GM12878 (cell line): ENCODE measurements at regions not wholly inside any gene's neighbourhood (a gene's known extent, or its start where the extent isn't known, plus 50 kb on each side); places are given as distances from the start of the nearest gene placed in this dataset.

Experiments used
- ATAC-seq: fragments of 200-7000 bp; cut with Tn5 transposase; 3 replicates; pipeline ENCODE4 v1.9.1; 2020; ENCODE audit warnings: mild to moderate bottlenecking, moderate library complexity
- BruUV-seq: library from RNA; stranded (reverse); fragments of 400-500 nt; replicated peaks from 2 replicates; lab custom pipeline; 2021; lab: Mats Ljungman, UMichigan
- CTCF ChIA-PET: fragments of 300-600 bp; sonication (Branson Sonifier 250); formaldehyde crosslinking; extraction: SDS; loops from one replicate; lab custom pipeline; 2021; ENCODE audit warnings: inconsistent platforms; lab: Yijun Ruan, JAX
- POLR2A ChIA-PET: fragments of 350-600 bp; formaldehyde crosslinking; extraction: SDS; loops from one replicate; lab custom pipeline; 2021; ENCODE audit warnings: inconsistent platforms; lab: Charles Lee
- RAD21 ChIA-PET: fragments of 300-600 bp; sonication (Branson Sonifier 250); formaldehyde crosslinking; loops from one replicate; lab custom pipeline; 2023; ENCODE audit warnings: antibody characterized with exemption; ENCODE audit not compliant: unreplicated experiment; lab: Charles Lee
- SMC1A ChIA-PET: fragments of 300-600 bp; sonication (Branson Sonifier 250); formaldehyde crosslinking; loops from one replicate; lab custom pipeline; 2023; ENCODE audit not compliant: unreplicated experiment, uncharacterized antibody; lab: Charles Lee
- DNase-seq: peaks from one replicate; pipeline ENCODE4 v3.0.0-alpha.2; 2011; ENCODE audit warnings: low read depth, low spot score
- FAIRE-seq: peaks from 3 replicates; lab custom pipeline; 2011; peaks lifted over from hg19 to GRCh38; lab: Jason Lieb, UNC
- H2AFZ ChIP-seq: 2 replicates; pipeline ENCODE4 v1.6.0; 2011; ENCODE audit warnings: low read depth, low read length, control low read depth; ENCODE audit not compliant: control insufficient read depth
- H3K27ac ChIP-seq: 2 replicates; pipeline ENCODE4 v1.5.1; 2011; ENCODE audit warnings: control low read depth; ENCODE audit not compliant: control insufficient read depth, insufficient read depth
- H3K27me3 ChIP-seq, 2 experiments: replicated peaks in 1 of 2; 2 replicates each; pipeline versions ENCODE4 v1.6.0 to v1.6.1; 2011; ENCODE audit warnings: low read length in 1 of 2; ENCODE audit not compliant: control insufficient read depth in 2 of 2, insufficient read depth in 2 of 2
- H3K36me3 ChIP-seq, 2 experiments: 2 replicates each; pipeline ENCODE4 v1.5.1; 2011; ENCODE audit warnings: low read length in 1 of 2; ENCODE audit not compliant: control insufficient read depth in 2 of 2, insufficient read depth in 2 of 2
- H3K4me1 ChIP-seq: 2 replicates; pipeline ENCODE4 v1.6.1; 2011; ENCODE audit warnings: mild to moderate bottlenecking, low read length, moderate library complexity, mixed read lengths; ENCODE audit not compliant: control insufficient read depth, insufficient read depth
- H3K4me2 ChIP-seq: 2 replicates; pipeline ENCODE4 v1.6.0; 2011; ENCODE audit warnings: control low read depth; ENCODE audit not compliant: control insufficient read depth, insufficient read depth
- H3K4me3 ChIP-seq: fragments of 200-600 bp; sonication (generic); 2 replicates; pipeline ENCODE4 v1.5.1; 2016
- H3K79me2 ChIP-seq: 2 replicates; pipeline ENCODE4 v1.6.0; 2011; ENCODE audit warnings: low read length; ENCODE audit not compliant: control insufficient read depth, insufficient read depth
- H3K9ac ChIP-seq: 2 replicates; pipeline ENCODE4 v1.8.0; 2011; ENCODE audit warnings: low read length, control low read depth, mixed read lengths; ENCODE audit not compliant: control insufficient read depth, insufficient read depth
- H3K9me3 ChIP-seq: replicated peaks from 3 replicates; pipeline ENCODE4 v1.5.1; 2011; ENCODE audit warnings: mild to moderate bottlenecking, low read length; ENCODE audit not compliant: control insufficient read depth, insufficient read depth
- H4K20me1 ChIP-seq: 2 replicates; pipeline ENCODE4 v1.6.0; 2011; ENCODE audit not compliant: control insufficient read depth, insufficient read depth
- BRCA1 ChIP-seq: IDR thresholded peaks from 2 replicates; pipeline ENCODE4 v1.6.1; 2011; ENCODE audit warnings: low read depth, low read length, improper control_type of control experiment
- CHD1 ChIP-seq: IDR thresholded peaks from 2 replicates; pipeline ENCODE4 v1.6.1; 2012; ENCODE audit warnings: low read depth, low read length, improper control_type of control experiment
- RAD21 ChIP-seq: IDR thresholded peaks from 2 replicates; pipeline ENCODE4 v1.6.1; 2011; ENCODE audit warnings: mild to moderate bottlenecking, low read depth, low read length, moderate library complexity; ENCODE audit not compliant: insufficient read depth
- RAD51 ChIP-seq: fragments of 450-650 bp; IDR thresholded peaks from 2 replicates; pipeline ENCODE4 v1.6.1; 2016; ENCODE audit warnings: moderate library complexity, mild to moderate bottlenecking, inconsistent platforms
- SP1 ChIP-seq: IDR thresholded peaks from one replicate; pipeline ENCODE4 v1.6.1; 2011; ENCODE audit warnings: low read depth, low read length
- SRF ChIP-seq, 2 experiments: IDR thresholded peaks; 2 replicates each; pipeline ENCODE4 v1.6.1; 2011; ENCODE audit warnings: low read depth in 2 of 2, low read length in 2 of 2, mild to moderate bottlenecking in 1 of 2, moderate library complexity in 1 of 2
- YY1 ChIP-seq: IDR thresholded peaks from 2 replicates; pipeline ENCODE4 v1.6.1; 2011; ENCODE audit warnings: low read depth, mild to moderate bottlenecking, low read length
- ZNF622 ChIP-seq: fragments of 450-650 bp; IDR thresholded peaks from 2 replicates; pipeline ENCODE4 v1.6.1; 2017; ENCODE audit warnings: mild to moderate bottlenecking, inconsistent platforms
- ZZZ3 ChIP-seq: IDR thresholded peaks from 2 replicates; pipeline ENCODE4 v1.6.1; 2011; ENCODE audit warnings: low read depth; ENCODE audit not compliant: control insufficient read depth, insufficient read length
- WGBS: methylation state at CpG from one replicate; pipeline ENCODE4 v1.1.6; 2016; ENCODE audit warnings: low lambda C conversion rate; ENCODE audit not compliant: insufficient replicate concordance, insufficient coverage; ENCODE audit errors: missing lambda C conversion rate; 5-methylcytosine and 5-hydroxymethylcytosine counted together
- in situ Hi-C: fragments of 300-500 bp; cut with MboI; formaldehyde crosslinking; loops from 9 replicates; pipeline ENCODE4 v1.14.3; 2018; ENCODE audit warnings: mixed read lengths
- intact Hi-C: fragments of 100-400 bp; cut with micrococcal nuclease; formaldehyde crosslinking; loops from one replicate; pipeline ENCODE4 v1.14.2; 2022; ENCODE audit not compliant: unreplicated experiment
- TF ChIP-seq, protein P1 (sequence below): IDR thresholded peaks from 2 replicates; pipeline ENCODE4 v1.6.1; 2011; ENCODE audit warnings: low read depth, low read length, improper control_type of control experiment, borderline replicate concordance
- TF ChIP-seq, protein P2 (sequence below): IDR thresholded peaks from 2 replicates; pipeline ENCODE4 v1.6.1; 2012; ENCODE audit warnings: low read depth, low read length, improper control_type of control experiment
- TF ChIP-seq, protein P3 (sequence below): fragments of 450-650 bp; IDR thresholded peaks from 2 replicates; pipeline ENCODE4 v1.6.1; 2018; ENCODE audit warnings: mild to moderate bottlenecking, low read depth, moderate library complexity; ENCODE audit not compliant: partially characterized antibody
- TF ChIP-seq, protein P4 (sequence below): fragments of 450-650 bp; IDR thresholded peaks from 2 replicates; pipeline ENCODE4 v1.6.1; 2017; ENCODE audit warnings: low read depth, mild to moderate bottlenecking, moderate library complexity
- TF ChIP-seq, protein P5 (sequence below): IDR thresholded peaks from 2 replicates; pipeline ENCODE4 v1.6.1; 2011; ENCODE audit warnings: borderline replicate concordance, low read depth, mild to moderate bottlenecking, moderate library complexity, mixed read lengths, low read length; ENCODE audit not compliant: insufficient read depth; ENCODE audit errors: extremely low read length

DNA sequence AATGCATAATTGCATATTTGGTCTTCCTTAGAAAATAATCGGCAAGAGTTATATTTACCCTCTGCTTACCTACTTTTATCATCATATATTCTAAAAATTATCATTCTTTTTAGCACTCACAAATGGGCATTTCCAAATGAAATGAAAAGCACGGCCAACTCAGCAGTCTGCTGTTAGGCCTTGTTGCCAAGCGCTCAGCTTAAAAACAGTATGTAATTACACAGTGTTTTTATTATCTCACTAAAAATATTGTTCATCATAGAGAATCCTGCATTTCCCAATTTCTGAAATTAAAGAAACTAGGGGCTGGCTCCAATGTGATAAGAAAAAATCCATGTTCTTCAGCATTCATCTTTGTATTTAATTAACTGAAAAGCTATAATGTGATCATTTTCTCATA is 391.7 kb upstream of the ADARB2 start:
- FAIRE-seq = no peak
- TF ChIP-seq YY1 = no peak
- TF ChIP-seq, protein P1, sequence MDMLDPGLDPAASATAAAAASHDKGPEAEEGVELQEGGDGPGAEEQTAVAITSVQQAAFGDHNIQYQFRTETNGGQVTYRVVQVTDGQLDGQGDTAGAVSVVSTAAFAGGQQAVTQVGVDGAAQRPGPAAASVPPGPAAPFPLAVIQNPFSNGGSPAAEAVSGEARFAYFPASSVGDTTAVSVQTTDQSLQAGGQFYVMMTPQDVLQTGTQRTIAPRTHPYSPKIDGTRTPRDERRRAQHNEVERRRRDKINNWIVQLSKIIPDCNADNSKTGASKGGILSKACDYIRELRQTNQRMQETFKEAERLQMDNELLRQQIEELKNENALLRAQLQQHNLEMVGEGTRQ = no peak
- TF ChIP-seq RAD51 = no peak
- TF ChIP-seq SP1 = no peak
- TF ChIP-seq, protein P2, sequence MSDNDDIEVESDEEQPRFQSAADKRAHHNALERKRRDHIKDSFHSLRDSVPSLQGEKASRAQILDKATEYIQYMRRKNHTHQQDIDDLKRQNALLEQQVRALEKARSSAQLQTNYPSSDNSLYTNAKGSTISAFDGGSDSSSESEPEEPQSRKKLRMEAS = no peak
- TF ChIP-seq, protein P3, sequence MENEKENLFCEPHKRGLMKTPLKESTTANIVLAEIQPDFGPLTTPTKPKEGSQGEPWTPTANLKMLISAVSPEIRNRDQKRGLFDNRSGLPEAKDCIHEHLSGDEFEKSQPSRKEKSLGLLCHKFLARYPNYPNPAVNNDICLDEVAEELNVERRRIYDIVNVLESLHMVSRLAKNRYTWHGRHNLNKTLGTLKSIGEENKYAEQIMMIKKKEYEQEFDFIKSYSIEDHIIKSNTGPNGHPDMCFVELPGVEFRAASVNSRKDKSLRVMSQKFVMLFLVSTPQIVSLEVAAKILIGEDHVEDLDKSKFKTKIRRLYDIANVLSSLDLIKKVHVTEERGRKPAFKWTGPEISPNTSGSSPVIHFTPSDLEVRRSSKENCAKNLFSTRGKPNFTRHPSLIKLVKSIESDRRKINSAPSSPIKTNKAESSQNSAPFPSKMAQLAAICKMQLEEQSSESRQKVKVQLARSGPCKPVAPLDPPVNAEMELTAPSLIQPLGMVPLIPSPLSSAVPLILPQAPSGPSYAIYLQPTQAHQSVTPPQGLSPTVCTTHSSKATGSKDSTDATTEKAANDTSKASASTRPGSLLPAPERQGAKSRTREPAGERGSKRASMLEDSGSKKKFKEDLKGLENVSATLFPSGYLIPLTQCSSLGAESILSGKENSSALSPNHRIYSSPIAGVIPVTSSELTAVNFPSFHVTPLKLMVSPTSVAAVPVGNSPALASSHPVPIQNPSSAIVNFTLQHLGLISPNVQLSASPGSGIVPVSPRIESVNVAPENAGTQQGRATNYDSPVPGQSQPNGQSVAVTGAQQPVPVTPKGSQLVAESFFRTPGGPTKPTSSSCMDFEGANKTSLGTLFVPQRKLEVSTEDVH = no peak
- TF ChIP-seq, protein P4, sequence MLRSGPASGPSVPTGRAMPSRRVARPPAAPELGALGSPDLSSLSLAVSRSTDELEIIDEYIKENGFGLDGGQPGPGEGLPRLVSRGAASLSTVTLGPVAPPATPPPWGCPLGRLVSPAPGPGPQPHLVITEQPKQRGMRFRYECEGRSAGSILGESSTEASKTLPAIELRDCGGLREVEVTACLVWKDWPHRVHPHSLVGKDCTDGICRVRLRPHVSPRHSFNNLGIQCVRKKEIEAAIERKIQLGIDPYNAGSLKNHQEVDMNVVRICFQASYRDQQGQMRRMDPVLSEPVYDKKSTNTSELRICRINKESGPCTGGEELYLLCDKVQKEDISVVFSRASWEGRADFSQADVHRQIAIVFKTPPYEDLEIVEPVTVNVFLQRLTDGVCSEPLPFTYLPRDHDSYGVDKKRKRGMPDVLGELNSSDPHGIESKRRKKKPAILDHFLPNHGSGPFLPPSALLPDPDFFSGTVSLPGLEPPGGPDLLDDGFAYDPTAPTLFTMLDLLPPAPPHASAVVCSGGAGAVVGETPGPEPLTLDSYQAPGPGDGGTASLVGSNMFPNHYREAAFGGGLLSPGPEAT = no peak
- no peak for TF ChIP-seq RAD21
- no peak for TF ChIP-seq BRCA1
- TF ChIP-seq ZZZ3 = no peak
- no peak for TF ChIP-seq ZNF622
- no peak for TF ChIP-seq CHD1
- TF ChIP-seq, protein P5, sequence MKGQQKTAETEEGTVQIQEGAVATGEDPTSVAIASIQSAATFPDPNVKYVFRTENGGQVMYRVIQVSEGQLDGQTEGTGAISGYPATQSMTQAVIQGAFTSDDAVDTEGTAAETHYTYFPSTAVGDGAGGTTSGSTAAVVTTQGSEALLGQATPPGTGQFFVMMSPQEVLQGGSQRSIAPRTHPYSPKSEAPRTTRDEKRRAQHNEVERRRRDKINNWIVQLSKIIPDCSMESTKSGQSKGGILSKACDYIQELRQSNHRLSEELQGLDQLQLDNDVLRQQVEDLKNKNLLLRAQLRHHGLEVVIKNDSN = no peak
- no peak for TF ChIP-seq SRF (IDR thresholded peaks at IDR 0.05; ENCODE audit: low read depth in 2 of 2, low read length in 2 of 2)

More for the DNA sequence above, 391.7 kb upstream of the ADARB2 start:
- Histone ChIP-seq H3K79me2 (no peaks in the 10 kb centered on the region), H4K20me1 (no peaks in the 10 kb centered on the region), H3K27me3 (no peaks in the 10 kb centered on the region), H3K9me3 (no peaks in the 10 kb centered on the region), H3K4me3 (no peak overlapping the region), H3K4me1 (no peaks in the 10 kb centered on the region), H2AFZ (no peak overlapping the region), H3K27ac (no peak overlapping the region), H3K9ac (no peak overlapping the region), H3K4me2 (no peak overlapping the region), H3K36me3 (no peaks in the 10 kb centered on the region)
- POLR2A ChIA-PET = no interaction called here
- no peak for DNase-seq
- SMC1A ChIA-PET = no interaction called here
- intact Hi-C loops = no loop called here
- WGBS = 64% methylated on average over 3 of the region's 3 CpGs
- no peak for ATAC-seq
- RAD21 ChIA-PET = no interaction called here
- no TSS peak for BruUV-seq
- CTCF ChIA-PET = interaction anchor here (0.7 to 0.8 kb wide), 2 partner anchors 9 to 1484 kb away, joined by 3 to 4 read pairs; no protein-coding TSS in a partner anchor
- in situ Hi-C loops = no loop called here
